Mucosa of stomach (tissue), 1 donor: ENCODE measurements at regions not wholly inside any gene's neighbourhood (a gene's known extent, or its start where the extent isn't known, plus 50 kb on each side); places are given as distances from the start of the nearest gene placed in this dataset.

Experiments
- H3K27me3 ChIP-seq: one replicate; pipeline ENCODE4 v1.7.0; 2013; ENCODE audit warnings: mild to moderate bottlenecking, low read length; ENCODE audit not compliant: control insufficient read depth, insufficient read depth
- H3K36me3 ChIP-seq: one replicate; pipeline ENCODE4 v1.7.0; 2013; ENCODE audit warnings: low read length; ENCODE audit not compliant: control insufficient read depth, insufficient read depth
- H3K4me1 ChIP-seq: one replicate; pipeline ENCODE4 v1.7.0; 2013; ENCODE audit warnings: mild to moderate bottlenecking, low read length; ENCODE audit not compliant: control insufficient read depth, insufficient read depth
- H3K4me3 ChIP-seq: one replicate; pipeline ENCODE4 v1.7.0; 2013; ENCODE audit warnings: low read length
- H3K9ac ChIP-seq: one replicate; pipeline ENCODE4 v1.7.0; 2013; ENCODE audit warnings: mild to moderate bottlenecking, low read length, moderate library complexity
- H3K9me3 ChIP-seq: one replicate; pipeline ENCODE4 v1.7.0; 2013; ENCODE audit warnings: mild to moderate bottlenecking, low read length, moderate library complexity; ENCODE audit not compliant: control insufficient read depth
- donor health status: Pancreatic carcinoma.

- Histone ChIP-seq H3K4me3 (no peak overlapping the region), H3K27me3 (no peaks in the 10 kb centered on the region), H3K36me3 (no peaks in the 10 kb centered on the region), H3K9ac (no peak overlapping the region), H3K4me1 (peaks cover 10% of the 10 kb centered on the region), H3K9me3 (no peaks in the 10 kb centered on the region)
These were observed 52.1 kb upstream of the DUSP22 start for GRCh38 chr6:240151-240550.

GRCh38 chr6:241336-241865, 50.9 kb upstream of the DUSP22 start:
- H3K4me3 ChIP-seq = no peak overlapping the region
- H3K36me3 ChIP-seq = no peaks in the 10 kb centered on the region
- no peaks in the 10 kb centered on the region for H3K9me3 ChIP-seq
- H3K9ac ChIP-seq = no peak overlapping the region
- H3K4me1 ChIP-seq = no peaks in the 10 kb centered on the region
- H3K27me3 ChIP-seq = no peaks in the 10 kb centered on the region
